ENCODE measurements at regions not wholly inside any gene's neighbourhood (a gene's known extent, or its start where the extent isn't known, plus 50 kb on each side); places are given as distances from the start of the nearest gene placed in this dataset.

- POLR2A ChIA-PET, result no interaction called here
Measured at GRCh38 chr3:22263042-22263441, 512.0 kb upstream of the ZNF385D start.

More at GRCh38 chr3:22263042-22263441, 512.0 kb upstream of the ZNF385D start:
- DNase-seq (ENCODE audit: low spot score) (no peak), ATAC-seq (no peak)
- CTCF ChIA-PET, result no interaction called here
- Mint-ChIP-seq H3K4me1 (no peaks in the 10 kb centered on the region), H3K4me3 (no peak overlapping the region), H3K9me3 (no peaks in the 10 kb centered on the region), H3K27me3 (ENCODE audit: low read depth) (no peaks in the 10 kb centered on the region), H3K27ac (no peak overlapping the region), H3K36me3 (no peaks in the 10 kb centered on the region)
- TF ChIP-seq ARID4B (CRISPR knock-in tag; IDR thresholded peaks at IDR 0.05; ENCODE audit: borderline replicate concordance) (no peak), ETV6 (CRISPR knock-in tag; IDR thresholded peaks at IDR 0.05) (no peak), ZNF423 (CRISPR knock-in tag; IDR thresholded peaks at IDR 0.05) (no peak), E2F4 (CRISPR knock-in tag; IDR thresholded peaks at IDR 0.05; ENCODE audit: borderline replicate concordance, low read depth) (no peak), AR (CRISPR knock-in tag; IDR thresholded peaks at IDR 0.05) (no peak), RELA (CRISPR knock-in tag; IDR thresholded peaks at IDR 0.05; ENCODE audit: borderline replicate concordance) (no peak), ZNF425 (CRISPR knock-in tag; conservative IDR thresholded peaks at IDR 0.05) (no peak), TP53 (CRISPR knock-in tag; IDR thresholded peaks at IDR 0.05) (no peak), JAZF1 (CRISPR knock-in tag; IDR thresholded peaks at IDR 0.05) (no peak), ZNF219 (CRISPR knock-in tag; IDR thresholded peaks at IDR 0.05; ENCODE audit: borderline replicate concordance) (no peak), PRDM15 (CRISPR knock-in tag; IDR thresholded peaks at IDR 0.05) (no peak), MYBL2 (CRISPR knock-in tag; IDR thresholded peaks at IDR 0.05) (no peak), STAT6 (CRISPR knock-in tag; conservative IDR thresholded peaks at IDR 0.05; ENCODE audit: low read depth) (no peak), FOXK1 (CRISPR knock-in tag; IDR thresholded peaks at IDR 0.05) (no peak)

Measured in WTC11 (cell line).